ENCODE measurements at regions not wholly inside any gene's neighbourhood (a gene's known extent, or its start where the extent isn't known, plus 50 kb on each side); places are given as distances from the start of the nearest gene placed in this dataset.
A peak's percentile ranks its signal among the peaks of the same experiment; 100 is the strongest.

DNA sequence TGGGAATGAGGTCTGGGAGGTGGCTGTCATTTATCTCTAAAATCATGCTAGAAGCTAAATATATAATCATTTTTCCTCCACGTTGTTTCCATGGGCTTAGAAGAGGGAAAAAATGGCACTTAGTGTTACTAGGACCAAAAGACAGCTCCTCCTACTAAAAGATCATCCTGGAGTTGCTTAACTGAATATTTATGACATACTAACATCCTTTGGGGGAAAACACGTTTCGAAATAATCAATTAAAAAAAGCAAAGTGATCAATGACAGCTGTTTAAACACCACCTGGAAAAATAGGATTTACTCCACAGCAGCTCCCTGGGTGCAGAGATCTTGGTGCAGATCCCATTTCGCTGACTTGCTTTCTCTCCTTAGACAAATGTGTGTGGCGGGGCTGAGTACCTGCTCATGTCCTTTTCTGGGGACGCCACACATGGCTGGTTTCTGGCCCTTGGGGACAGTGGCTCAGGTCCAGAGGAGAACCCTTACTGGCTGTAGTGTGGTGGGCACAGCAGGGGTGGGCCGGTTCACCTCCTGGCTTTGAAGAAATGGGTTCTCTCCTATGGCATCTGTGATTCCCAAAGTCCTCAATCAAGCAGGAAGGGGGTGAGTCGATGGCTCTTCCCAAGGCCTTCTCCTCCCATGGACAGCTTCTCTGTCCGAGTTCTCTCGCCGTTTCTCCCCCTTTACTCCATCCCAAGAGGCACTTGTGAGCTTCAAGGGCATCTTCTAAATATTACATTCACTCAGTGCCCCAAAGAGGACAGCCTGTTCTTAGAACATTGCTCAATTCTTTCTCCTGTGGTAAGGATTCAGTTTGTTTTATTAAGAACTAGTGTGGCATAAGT lies 156.4 kb upstream of the KLF14 start:
- TF ChIP-seq, protein P1, sequence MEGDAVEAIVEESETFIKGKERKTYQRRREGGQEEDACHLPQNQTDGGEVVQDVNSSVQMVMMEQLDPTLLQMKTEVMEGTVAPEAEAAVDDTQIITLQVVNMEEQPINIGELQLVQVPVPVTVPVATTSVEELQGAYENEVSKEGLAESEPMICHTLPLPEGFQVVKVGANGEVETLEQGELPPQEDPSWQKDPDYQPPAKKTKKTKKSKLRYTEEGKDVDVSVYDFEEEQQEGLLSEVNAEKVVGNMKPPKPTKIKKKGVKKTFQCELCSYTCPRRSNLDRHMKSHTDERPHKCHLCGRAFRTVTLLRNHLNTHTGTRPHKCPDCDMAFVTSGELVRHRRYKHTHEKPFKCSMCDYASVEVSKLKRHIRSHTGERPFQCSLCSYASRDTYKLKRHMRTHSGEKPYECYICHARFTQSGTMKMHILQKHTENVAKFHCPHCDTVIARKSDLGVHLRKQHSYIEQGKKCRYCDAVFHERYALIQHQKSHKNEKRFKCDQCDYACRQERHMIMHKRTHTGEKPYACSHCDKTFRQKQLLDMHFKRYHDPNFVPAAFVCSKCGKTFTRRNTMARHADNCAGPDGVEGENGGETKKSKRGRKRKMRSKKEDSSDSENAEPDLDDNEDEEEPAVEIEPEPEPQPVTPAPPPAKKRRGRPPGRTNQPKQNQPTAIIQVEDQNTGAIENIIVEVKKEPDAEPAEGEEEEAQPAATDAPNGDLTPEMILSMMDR (IDR thresholded peaks at IDR 0.05) = no peak
- Histone ChIP-seq H2AFZ (ENCODE audit: insufficient read depth, low read depth, low read length, poor library complexity, severe bottlenecking) (no peak overlapping the region), H3K9ac (ENCODE audit: insufficient read depth, low read length, poor library complexity, severe bottlenecking) (no peak overlapping the region), H3K4me2 (replicated peaks; ENCODE audit: extremely low read depth, low read length, poor library complexity, severe bottlenecking) (no peak overlapping the region), H3K27me3 (ENCODE audit: control insufficient read depth in 2 of 2, insufficient read depth in 2 of 2, low read length in 2 of 2) (no peaks in the 10 kb centered on the region), H4K20me1 (ENCODE audit: insufficient read depth, low read length) (peaks cover 16% of the 10 kb centered on the region), H3K36me3 (replicated peaks in 1 of 2; ENCODE audit: control insufficient read depth in 1 of 2, insufficient read depth in 2 of 2, low read length in 2 of 2) (peaks cover 2 to 28% of the 10 kb centered on the region in 2 donors), H3K4me3 (replicated peaks in 1 of 3; ENCODE audit: low read depth in 2 of 3, low read length in 3 of 3) (no peak overlapping the region), H3K79me2 (ENCODE audit: insufficient read depth, low read length) (peaks cover 3% of the 10 kb centered on the region), H3K27ac (ENCODE audit: low read depth in 1 of 2, low read length in 2 of 2) (no peak overlapping the region), H3K9me3 (replicated peaks in 1 of 2; ENCODE audit: control insufficient read depth in 1 of 2, insufficient read depth in 1 of 2, low read length in 2 of 2) (no peaks in the 10 kb centered on the region), H3K4me1 (ENCODE audit: control insufficient read depth in 1 of 2, insufficient read depth in 2 of 2, low read length in 2 of 2) (no peaks in the 10 kb centered on the region)
- intact Hi-C loops (cut with micrococcal nuclease) = no loop called here
- Mint-ChIP-seq H3K27me3 (ENCODE audit: low read depth in 3 of 3) (no peaks in the 10 kb centered on the region), H3K4me1 (peaks cover 3% of the 10 kb centered on the region), H3K9me3 (no peaks in the 10 kb centered on the region), H3K4me3 (no peak overlapping the region), H3K27ac (peak overlapping the region in 1 of 7 donors; percentile 26), H3K36me3 (peaks cover 29 to 46% of the 10 kb centered on the region in 2 donors)
- WGBS (ENCODE audit: insufficient coverage) = 100% methylated on average over 3 of the region's 11 CpGs
- no peak for DNase-seq

DNA sequence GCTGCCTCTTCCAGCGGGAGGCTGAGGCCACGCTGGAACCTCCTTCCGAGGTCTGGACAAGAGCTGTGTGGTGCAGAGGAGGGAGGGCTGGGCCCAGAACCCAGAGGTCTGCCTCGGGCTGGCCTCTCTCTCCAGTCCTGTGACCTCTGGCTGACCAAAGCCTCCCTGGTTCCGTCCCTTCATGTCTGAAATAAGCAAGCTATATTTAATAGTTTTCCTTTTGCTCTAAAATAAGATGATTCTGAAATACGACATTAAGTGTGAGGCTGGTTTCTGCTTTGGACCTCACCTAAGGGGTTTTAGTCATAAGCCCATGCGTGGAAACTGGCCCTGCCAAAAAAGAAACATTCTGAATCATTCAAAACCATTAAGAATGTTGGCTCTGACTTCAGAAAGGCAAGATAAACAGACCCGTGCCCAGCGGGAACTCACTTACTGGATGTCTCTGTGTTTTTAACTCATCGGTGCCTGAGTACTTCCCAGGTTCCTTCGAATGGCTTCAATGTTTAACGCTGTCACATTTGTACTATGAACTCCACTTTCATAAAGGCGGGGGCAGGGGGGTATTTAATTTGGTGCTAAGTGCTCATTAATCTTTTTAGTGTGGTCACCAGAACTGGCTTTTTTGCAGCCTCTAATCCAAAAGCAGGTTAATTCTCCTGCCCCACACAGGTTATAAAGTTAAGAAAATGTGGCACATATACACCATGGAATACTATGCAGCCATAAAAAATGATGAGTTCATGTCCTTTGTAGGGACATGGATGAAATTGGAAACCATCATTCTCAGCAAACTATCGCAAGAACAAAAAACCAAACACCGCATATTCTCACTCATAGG lies 157.5 kb upstream of the KLF14 start:
- Histone ChIP-seq H3K4me3 (replicated peaks in 1 of 3; ENCODE audit: low read depth in 2 of 3, low read length in 3 of 3) (no peak overlapping the region), H3K79me2 (ENCODE audit: insufficient read depth, low read length) (peaks cover 3% of the 10 kb centered on the region), H3K36me3 (replicated peaks in 1 of 2; ENCODE audit: control insufficient read depth in 1 of 2, insufficient read depth in 2 of 2, low read length in 2 of 2) (peaks cover 2 to 35% of the 10 kb centered on the region in 2 donors), H4K20me1 (ENCODE audit: insufficient read depth, low read length) (peaks cover 22% of the 10 kb centered on the region), H3K4me2 (replicated peaks; ENCODE audit: extremely low read depth, low read length, poor library complexity, severe bottlenecking) (no peak overlapping the region), H2AFZ (ENCODE audit: insufficient read depth, low read depth, low read length, poor library complexity, severe bottlenecking) (no peak overlapping the region), H3K27me3 (ENCODE audit: control insufficient read depth in 2 of 2, insufficient read depth in 2 of 2, low read length in 2 of 2) (no peaks in the 10 kb centered on the region), H3K4me1 (ENCODE audit: control insufficient read depth in 1 of 2, insufficient read depth in 2 of 2, low read length in 2 of 2) (no peaks in the 10 kb centered on the region), H3K27ac (ENCODE audit: low read depth in 1 of 2, low read length in 2 of 2) (no peak overlapping the region), H3K9me3 (replicated peaks in 1 of 2; ENCODE audit: control insufficient read depth in 1 of 2, insufficient read depth in 1 of 2, low read length in 2 of 2) (no peaks in the 10 kb centered on the region), H3K9ac (ENCODE audit: insufficient read depth, low read length, poor library complexity, severe bottlenecking) (no peak overlapping the region)
- Mint-ChIP-seq H3K27ac (peak overlapping the region in 1 of 7 donors; percentile 25), H3K36me3 (peaks cover 36 to 56% of the 10 kb centered on the region in 2 donors), H3K4me1 (peaks cover 6% of the 10 kb centered on the region), H3K4me3 (no peak overlapping the region), H3K27me3 (ENCODE audit: low read depth in 3 of 3) (no peaks in the 10 kb centered on the region), H3K9me3 (no peaks in the 10 kb centered on the region)
- TF ChIP-seq, protein P1 (IDR thresholded peaks at IDR 0.05) = no peak
- WGBS (ENCODE audit: insufficient coverage) = 93% methylated on average over 6 of the region's 15 CpGs
- intact Hi-C loops (cut with micrococcal nuclease) = no loop called here
- DNase-seq = no peak

Data from CD14-positive monocyte (primary cell).